ENCODE measurements at regions not wholly inside any gene's neighbourhood (a gene's known extent, or its start where the extent isn't known, plus 50 kb on each side); places are given as distances from the start of the nearest gene placed in this dataset.

DNA sequence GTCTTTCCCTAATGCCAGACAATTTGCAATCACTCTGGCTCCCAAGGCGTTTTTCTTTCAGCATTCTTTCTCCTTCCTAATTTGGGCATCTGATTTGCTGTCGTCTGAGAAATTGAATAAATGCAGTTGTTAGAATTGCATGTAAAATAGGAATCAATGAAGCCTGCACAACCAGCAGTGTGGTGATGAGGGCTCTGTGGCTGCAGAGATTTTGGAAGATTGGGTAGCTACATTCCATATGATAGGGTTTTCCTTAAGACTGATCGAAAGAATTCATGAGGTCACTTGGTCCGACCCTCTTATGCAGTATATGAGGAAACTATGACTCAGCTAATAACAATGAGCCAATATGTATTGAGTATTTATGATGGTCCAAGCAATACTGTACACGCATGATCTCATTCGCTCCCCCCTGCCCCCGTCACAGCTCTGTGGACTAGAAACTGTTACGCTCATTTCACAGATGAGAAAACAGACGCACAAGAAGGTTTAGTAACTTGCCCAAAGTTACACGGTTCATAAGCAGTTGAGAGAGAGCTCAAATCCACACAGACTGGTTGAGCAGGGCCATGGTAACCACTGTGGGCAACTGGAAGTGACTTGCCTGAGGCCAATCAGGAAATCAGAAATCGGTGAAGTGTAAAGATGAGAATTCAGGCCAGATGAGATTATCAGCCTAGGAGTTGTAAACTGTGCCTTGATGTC lies 527.2 kb downstream of the GATA3 start:
- Histone ChIP-seq H3K27me3 (no peaks in the 10 kb centered on the region), H3K27ac (peak overlapping the region; percentile 7 to 70 (median 70)), H3K4me3 (replicated peaks in 1 of 3) (no peak overlapping the region), H3K4me1 (peaks cover 9 to 16% of the 10 kb centered on the region in 2 donors), H3K36me3 (no peaks in the 10 kb centered on the region), H3K9me3 (no peaks in the 10 kb centered on the region)
- TF ChIP-seq, protein P1, sequence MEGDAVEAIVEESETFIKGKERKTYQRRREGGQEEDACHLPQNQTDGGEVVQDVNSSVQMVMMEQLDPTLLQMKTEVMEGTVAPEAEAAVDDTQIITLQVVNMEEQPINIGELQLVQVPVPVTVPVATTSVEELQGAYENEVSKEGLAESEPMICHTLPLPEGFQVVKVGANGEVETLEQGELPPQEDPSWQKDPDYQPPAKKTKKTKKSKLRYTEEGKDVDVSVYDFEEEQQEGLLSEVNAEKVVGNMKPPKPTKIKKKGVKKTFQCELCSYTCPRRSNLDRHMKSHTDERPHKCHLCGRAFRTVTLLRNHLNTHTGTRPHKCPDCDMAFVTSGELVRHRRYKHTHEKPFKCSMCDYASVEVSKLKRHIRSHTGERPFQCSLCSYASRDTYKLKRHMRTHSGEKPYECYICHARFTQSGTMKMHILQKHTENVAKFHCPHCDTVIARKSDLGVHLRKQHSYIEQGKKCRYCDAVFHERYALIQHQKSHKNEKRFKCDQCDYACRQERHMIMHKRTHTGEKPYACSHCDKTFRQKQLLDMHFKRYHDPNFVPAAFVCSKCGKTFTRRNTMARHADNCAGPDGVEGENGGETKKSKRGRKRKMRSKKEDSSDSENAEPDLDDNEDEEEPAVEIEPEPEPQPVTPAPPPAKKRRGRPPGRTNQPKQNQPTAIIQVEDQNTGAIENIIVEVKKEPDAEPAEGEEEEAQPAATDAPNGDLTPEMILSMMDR (IDR thresholded peaks at IDR 0.05), result no peak
- TF ChIP-seq POLR2A (IDR thresholded peaks at IDR 0.05), result no peak
- DNase-seq, result peak; percentile 67 to 76
- 47 to 59% methylated on average over 11 of the region's 11 CpGs for WGBS, 2 donors
- intact Hi-C loops (cut with DNase I), result no loop called here

DNA sequence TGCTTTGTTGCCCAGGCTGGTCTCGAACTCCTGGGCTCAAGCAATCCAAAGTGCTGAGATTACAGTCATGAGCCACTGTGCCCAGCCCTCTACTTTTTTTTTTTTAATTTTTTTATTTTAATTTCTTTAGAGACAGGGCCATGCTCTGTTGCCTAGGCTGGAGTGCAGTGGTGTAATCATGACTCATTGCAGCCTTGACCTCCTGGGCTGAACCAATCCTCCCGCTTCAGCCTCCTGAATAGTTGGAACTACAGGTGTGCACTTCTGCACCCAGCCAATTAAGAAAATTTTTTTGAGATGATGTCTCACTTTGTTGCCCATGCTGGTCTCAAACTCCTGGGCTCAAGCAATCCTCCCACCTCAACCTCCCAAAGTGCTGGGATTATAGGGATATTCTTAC lies 528.6 kb downstream of the GATA3 start:
- peaks cover 9 to 16% of the 10 kb centered on the region in 2 donors for H3K4me1 ChIP-seq
- 91 to 99% methylated on average over 2 of the region's 2 CpGs for WGBS, 2 donors
- no peaks in the 10 kb centered on the region for H3K9me3 ChIP-seq
- TF ChIP-seq, protein P1 (IDR thresholded peaks at IDR 0.05), result no peak
- DNase-seq, result no peak
- no peak overlapping the region for H3K27ac ChIP-seq
- no peaks in the 10 kb centered on the region for H3K36me3 ChIP-seq
- no peaks in the 10 kb centered on the region for H3K27me3 ChIP-seq
- H3K4me3 ChIP-seq (replicated peaks in 1 of 3), result no peak overlapping the region
- intact Hi-C loops (cut with DNase I), result no loop called here

DNA sequence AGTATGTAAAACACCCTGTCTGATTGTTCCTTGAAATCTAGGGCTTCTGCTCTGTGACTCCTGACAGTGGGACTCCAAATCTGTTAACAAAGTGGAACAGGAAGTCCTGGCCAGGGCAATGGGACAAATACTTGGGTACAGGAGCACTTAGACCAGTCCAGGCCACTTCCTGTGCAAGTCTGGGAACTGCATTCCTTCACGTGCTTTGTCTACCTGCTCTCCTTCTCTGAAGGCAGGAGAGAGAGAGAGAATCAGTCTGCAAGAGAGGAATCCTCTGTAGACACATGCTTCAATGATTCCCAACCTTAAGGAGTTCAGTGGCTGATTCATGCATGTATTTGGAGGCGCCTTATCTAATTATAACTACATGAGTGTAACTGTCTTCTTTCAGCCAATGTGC lies 530.2 kb downstream of the GATA3 start:
- Histone ChIP-seq H3K27me3 (no peaks in the 10 kb centered on the region), H3K4me1 (peaks cover 9 to 16% of the 10 kb centered on the region in 2 donors), H3K4me3 (replicated peaks in 1 of 3) (no peak overlapping the region), H3K9me3 (no peaks in the 10 kb centered on the region), H3K36me3 (no peaks in the 10 kb centered on the region), H3K27ac (no peak overlapping the region)
- TF ChIP-seq, protein P1 (IDR thresholded peaks at IDR 0.05), result no peak
- no peak for TF ChIP-seq POLR2A (IDR thresholded peaks at IDR 0.05)
- 33 to 37% methylated on average over 2 of the region's 2 CpGs for WGBS, 2 donors
- intact Hi-C loops (cut with DNase I), result no loop called here
- DNase-seq, result peak; percentile 9 to 40

DNA sequence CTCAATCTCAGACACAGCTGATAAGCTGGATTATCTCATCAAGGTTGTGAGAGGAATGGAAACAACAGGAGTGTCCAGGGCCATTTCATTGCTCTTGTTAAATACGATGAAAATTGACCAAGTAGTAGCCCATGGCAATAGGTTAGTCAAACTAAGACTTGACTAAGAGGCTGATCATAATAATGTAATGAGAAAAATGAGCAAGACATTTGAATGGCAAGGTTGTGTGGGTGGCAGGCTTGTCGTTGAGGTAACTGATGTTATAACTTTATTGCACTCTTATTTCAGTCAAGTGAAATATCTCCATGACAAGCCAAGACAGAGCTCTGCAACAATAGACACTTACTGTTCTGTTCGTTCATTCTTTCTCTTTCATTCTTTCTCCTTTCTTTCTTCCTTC lies 532.0 kb downstream of the GATA3 start:
- Histone ChIP-seq H3K4me3 (replicated peaks in 1 of 3) (no peak overlapping the region), H3K27ac (no peak overlapping the region), H3K27me3 (no peaks in the 10 kb centered on the region), H3K9me3 (no peaks in the 10 kb centered on the region), H3K36me3 (no peaks in the 10 kb centered on the region), H3K4me1 (peaks cover 9 to 16% of the 10 kb centered on the region in 2 donors)
- 90% methylated on average over 3 of the region's 3 CpGs for WGBS, 2 donors
- no peak for TF ChIP-seq POLR2A (IDR thresholded peaks at IDR 0.05)
- TF ChIP-seq, protein P1 (IDR thresholded peaks at IDR 0.05), result no peak
- intact Hi-C loops (cut with DNase I), result no loop called here
- no peak for DNase-seq

DNA sequence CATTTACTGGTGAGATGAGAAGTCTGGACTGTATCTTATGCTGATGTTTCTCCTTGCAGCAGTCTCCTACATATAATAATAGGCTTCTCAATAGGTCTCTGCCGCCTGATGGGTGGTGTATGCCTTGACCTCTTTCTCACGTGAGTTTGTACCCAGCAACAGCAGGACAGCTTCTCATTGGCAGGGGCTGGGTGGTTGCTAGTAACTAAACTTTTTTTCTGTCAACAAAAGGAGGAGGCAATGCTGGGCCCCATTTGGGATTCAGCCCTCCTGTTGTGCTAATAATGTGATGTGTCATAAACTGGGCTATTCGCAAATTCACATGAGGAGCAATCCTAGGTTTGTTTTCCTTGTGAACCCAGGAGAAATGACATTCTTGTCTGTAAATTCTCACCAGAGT lies 533.6 kb downstream of the GATA3 start:
- no peak for TF ChIP-seq POLR2A (IDR thresholded peaks at IDR 0.05)
- TF ChIP-seq, protein P1 (IDR thresholded peaks at IDR 0.05), result no peak
- intact Hi-C loops (cut with DNase I), result no loop called here
- H3K9me3 ChIP-seq, result no peaks in the 10 kb centered on the region
- H3K27ac ChIP-seq, result no peak overlapping the region
- no peak overlapping the region for H3K4me3 ChIP-seq (replicated peaks in 1 of 3)
- H3K4me1 ChIP-seq, result peaks cover 3 to 6% of the 10 kb centered on the region in 2 donors
- WGBS, 2 donors, result 85 to 91% methylated on average over 3 of the region's 3 CpGs
- no peaks in the 10 kb centered on the region for H3K36me3 ChIP-seq
- DNase-seq, result no peak
- H3K27me3 ChIP-seq, result no peaks in the 10 kb centered on the region

Data from thyroid gland (tissue), 4 donors.